SKM-1 treated with dmso at 0.1 percent for 144 hours (cell line): ENCODE measurements at regions not wholly inside any gene's neighbourhood (a gene's known extent, or its start where the extent isn't known, plus 50 kb on each side); places are given as distances from the start of the nearest gene placed in this dataset.

Source experiments
- DNase-seq: peaks from one replicate; lab custom pipeline; 2025; ENCODE audit not compliant: unreplicated experiment; lab: John Stamatoyannopoulos, UW

DNA sequence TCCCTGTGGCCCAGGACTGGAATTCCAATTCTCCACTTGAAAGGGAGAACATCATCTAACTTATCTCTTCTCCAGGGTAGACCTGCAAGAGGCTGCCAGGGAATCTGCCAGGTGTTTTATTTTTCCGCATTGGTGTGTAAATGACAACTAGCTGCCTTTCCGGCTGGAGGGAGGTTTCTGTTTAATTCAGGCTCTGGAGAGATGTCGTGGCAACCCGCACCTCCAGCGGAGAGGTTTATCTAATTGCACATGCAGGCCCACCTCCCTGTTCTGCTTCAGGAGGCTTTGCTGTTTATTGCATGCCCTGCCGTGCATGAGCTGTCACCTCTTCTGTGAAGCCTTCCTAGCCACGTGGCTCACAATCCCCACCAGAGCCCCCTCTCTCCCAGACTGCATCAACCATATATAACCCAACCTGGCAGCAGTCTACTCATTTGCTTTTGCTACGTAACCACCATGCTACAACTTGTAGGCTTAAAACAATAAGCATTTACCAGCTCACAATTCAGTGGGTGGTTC lies 151.6 kb downstream of the C1orf94 start:
- no peak for DNase-seq

- no peak for DNase-seq
These were observed 153.4 kb downstream of the C1orf94 start for GRCh38 chr1:34330061-34330460.

DNA sequence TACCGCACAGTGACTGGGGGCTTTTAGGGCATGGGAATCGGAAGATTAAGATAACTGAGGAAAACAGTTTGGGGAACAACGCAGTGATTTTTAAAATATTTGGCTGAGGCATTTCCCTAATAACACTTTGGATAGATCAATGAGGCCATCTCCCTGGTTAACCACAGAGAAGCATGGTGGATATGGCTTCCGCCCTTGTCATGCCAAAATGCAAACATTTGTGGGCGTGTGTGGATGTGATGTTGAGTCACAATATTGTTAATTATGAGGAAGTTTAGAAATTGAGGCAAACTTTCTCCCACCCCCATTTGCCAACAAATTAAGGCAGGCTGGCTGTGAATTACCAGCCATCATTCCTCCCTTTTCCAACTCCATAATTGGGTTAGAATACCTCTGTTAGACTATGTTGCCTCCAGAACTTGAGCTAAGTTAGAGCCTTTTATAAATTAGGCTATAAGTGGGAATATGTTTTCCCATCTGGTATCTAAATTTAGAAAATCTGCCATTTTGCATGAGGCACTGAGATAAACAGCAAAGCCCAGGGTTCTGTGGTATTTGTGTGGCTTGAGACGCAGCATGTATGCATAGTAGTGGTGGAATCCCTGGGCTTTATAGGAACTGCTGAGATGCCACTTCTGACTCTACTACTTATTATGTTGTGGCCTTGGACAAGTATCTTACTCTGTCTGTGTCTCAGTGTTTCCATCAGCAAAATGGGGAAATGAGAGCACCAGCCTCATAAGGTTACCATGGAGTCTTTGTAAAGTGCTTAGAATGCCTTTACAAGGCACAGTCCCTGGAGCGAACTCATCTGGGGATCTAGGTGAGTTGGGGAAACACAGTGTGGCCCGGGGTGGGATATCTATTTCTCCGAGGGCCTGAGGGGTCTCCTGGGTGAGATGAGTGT lies 154.6 kb downstream of the C1orf94 start:
- DNase-seq = no peak

GRCh38 chr1:34332996-34333395 lies 156.3 kb downstream of the C1orf94 start:
- no peak for DNase-seq

GRCh38 chr1:34338871-34339270 lies 162.2 kb downstream of the C1orf94 start:
- no peak for DNase-seq

DNA sequence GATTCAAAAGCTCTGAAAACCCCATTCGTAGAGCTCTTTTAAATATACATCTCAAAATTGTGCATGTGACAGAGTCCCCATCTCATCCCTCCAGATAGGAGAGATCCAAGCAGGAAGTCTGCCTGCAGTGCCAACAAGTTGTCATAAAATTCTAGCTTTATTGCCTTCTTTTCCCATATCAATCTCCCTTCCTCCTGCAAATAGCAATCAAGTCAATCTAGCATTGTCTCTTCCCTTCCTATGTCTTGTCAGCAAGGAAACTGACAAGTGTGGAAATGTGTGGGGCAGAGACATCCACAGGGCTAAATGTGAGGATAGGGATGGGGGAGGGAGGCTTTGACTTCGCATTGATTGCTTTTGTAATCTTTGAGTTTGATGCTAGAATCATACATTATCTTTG lies 165.2 kb downstream of the C1orf94 start:
- DNase-seq = no peak

- no peak for DNase-seq
These were observed 165.6 kb downstream of the C1orf94 start for GRCh38 chr1:34342334-34342733.

- DNase-seq = no peak
These were observed 169.4 kb downstream of the C1orf94 start for GRCh38 chr1:34346128-34346527.

DNA sequence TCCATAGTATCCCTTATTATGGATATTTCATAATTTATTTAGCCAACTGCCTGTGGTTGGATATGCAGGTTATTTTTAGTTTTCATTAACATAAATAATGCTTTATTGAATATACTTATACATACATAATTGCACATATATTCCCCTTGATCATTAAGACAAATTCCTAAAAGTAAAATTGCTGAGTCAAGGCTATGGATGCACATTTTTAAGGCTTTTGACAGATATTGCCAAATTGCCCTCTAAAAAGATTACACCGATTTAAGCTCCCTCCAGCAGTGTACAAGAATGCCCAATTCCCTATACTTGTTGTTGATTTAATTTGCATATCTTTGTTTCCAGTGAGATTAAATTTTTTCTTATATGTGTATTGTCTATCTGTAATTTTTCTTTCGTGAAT lies 176.7 kb downstream of the C1orf94 start:
- no peak for DNase-seq

- no peak for DNase-seq
These were observed 177.7 kb downstream of the C1orf94 start for GRCh38 chr1:34354367-34354766.

DNA sequence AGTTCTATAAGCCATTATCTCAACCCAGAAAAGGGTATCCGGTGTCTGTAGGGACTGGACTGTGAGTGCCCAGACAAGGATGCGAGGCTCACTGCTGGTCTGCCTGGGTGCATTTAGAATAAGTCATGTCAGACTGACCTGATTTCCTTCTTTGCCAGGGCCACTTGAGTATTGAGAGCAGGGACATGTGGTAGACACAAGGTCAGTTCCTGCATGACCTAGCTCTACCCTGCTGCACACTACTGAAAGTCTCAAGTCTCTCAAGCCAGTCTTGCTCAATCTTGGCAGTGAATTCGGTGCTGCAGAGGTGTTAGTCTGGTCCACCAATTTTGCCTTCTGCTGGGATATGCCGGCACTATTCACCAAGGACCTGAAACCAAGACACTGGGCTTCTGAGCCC lies 180.1 kb downstream of the C1orf94 start:
- no peak for DNase-seq

DNA sequence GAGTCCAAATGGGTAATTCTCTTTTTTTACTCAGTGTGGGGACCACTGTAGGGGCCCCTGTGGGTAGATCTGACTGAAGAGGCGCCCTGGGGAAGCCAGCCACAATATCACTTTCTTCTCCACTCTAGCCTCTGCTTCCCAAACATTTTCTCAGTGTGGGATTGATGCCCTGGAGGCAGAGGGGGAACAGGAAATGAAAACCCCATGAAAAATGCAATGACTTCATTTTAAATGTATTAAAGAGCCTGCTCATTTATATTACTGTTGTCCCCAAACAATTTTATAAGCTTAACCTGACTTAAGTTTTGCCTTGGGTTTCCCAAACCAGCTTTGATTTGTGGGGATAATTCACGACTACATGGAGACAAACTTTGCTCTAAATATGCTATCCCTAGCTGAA lies 181.9 kb downstream of the C1orf94 start:
- DNase-seq = no peak

DNA sequence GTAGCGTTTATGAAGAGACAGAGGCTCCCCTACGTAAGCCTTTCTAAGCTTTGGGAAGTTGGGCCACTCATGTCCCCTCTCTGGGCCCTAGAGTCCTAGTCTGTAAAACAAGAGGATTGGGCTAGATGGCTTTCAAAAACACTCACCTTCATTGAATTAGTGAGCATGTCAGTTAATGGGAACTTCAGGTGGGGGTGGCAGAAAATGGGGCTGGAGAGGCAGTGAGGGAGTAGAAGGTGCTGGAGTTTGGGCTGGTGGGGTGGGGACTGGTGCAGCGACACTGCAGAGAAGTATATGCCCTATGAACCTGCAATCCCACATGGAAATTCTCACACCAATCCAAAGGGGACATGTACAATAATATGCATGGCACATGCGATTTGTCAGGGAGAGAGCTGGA lies 182.7 kb downstream of the C1orf94 start:
- no peak for DNase-seq

- no peak for DNase-seq
These were observed 183.9 kb downstream of the C1orf94 start for GRCh38 chr1:34360574-34360973.

DNA sequence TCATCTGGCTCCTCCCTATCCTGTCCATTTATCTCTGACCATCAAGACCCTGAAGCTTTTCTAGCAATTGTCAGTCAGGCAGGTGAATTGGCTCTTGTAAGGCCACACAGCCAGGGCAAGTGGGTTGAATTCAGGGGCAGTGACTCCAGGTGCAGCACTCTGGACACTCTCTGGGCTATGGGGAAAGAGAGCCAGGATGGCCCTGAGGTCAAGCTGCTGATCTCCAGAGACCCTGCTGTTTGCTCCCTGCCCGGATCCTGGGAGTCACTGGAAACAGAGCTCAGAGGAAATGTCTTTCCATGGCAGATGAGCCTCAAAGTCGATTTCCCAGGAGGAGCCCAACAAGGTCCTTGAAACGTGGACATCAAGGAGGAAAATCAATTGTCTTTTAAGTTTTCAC lies 184.4 kb downstream of the C1orf94 start:
- DNase-seq = no peak

GRCh38 chr1:34361781-34362357 lies 185.2 kb downstream of the C1orf94 start:
- no peak for DNase-seq

DNA sequence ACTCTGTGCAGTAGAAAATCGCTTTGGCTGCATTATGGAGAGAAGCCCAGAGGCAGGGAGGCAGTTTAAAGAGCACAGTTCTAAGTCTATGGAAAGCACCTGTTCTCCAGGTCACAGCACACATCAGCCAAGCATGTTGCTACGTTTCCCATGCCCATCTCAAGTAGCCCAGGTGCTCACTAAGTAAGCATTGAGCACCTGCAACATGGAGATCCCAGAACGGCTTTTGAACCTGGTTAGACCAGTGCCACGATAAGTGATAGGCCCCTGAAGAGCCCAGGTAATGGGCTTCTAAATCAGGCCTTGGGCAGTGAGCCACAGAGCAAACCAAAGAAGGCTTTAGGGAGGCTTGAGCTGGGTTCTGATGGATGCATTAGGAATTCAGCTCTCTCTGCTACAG lies 186.2 kb downstream of the C1orf94 start:
- DNase-seq = no peak

- no peak for DNase-seq
These were observed 186.7 kb downstream of the C1orf94 start for GRCh38 chr1:34363447-34363846.

GRCh38 chr1:34363915-34364314 lies 187.2 kb downstream of the C1orf94 start:
- DNase-seq = no peak

GRCh38 chr1:34364376-34364775 lies 187.7 kb downstream of the C1orf94 start:
- no peak for DNase-seq

GRCh38 chr1:34365295-34365694 lies 188.6 kb downstream of the C1orf94 start:
- DNase-seq = no peak

GRCh38 chr1:34366875-34367624 lies 190.3 kb downstream of the C1orf94 start:
- DNase-seq = no peak
